SJCRH30 (cell line): ENCODE measurements at regions not wholly inside any gene's neighbourhood (a gene's known extent, or its start where the extent isn't known, plus 50 kb on each side); places are given as distances from the start of the nearest gene placed in this dataset.

Experiments
- DNase-seq, 2 experiments: peaks; one replicate each; pipeline ENCODE4 v3.0.0-alpha.2; 2015 to 2020
- H3K27ac ChIP-seq: fragments of 250-450 bp; sonication (Bioruptor Pico); 2 replicates; pipeline ENCODE4 v1.5.1; 2020; ENCODE audit warnings: mild to moderate bottlenecking, moderate library complexity
- H3K27me3 ChIP-seq: fragments of 250-450 bp; sonication (Bioruptor Pico); 2 replicates; pipeline ENCODE4 v1.5.1; 2020; ENCODE audit warnings: mild to moderate bottlenecking, moderate library complexity
- H3K36me3 ChIP-seq: fragments of 250-450 bp; sonication (Bioruptor Pico); 2 replicates; pipeline ENCODE4 v1.5.1; 2020; ENCODE audit warnings: mild to moderate bottlenecking, moderate library complexity
- H3K4me1 ChIP-seq: fragments of 250-450 bp; sonication (Bioruptor Pico); 2 replicates; pipeline ENCODE4 v1.5.1; 2020; ENCODE audit warnings: mild to moderate bottlenecking, moderate library complexity
- H3K4me3 ChIP-seq: fragments of 250-450 bp; sonication (Bioruptor Pico); 2 replicates; pipeline ENCODE4 v1.5.1; 2020; ENCODE audit warnings: mild to moderate bottlenecking, moderate library complexity
- H3K9me3 ChIP-seq: fragments of 250-450 bp; sonication (Bioruptor Pico); replicated peaks from 2 replicates; pipeline ENCODE4 v1.5.1; 2020; ENCODE audit warnings: mild to moderate bottlenecking, moderate library complexity

DNA sequence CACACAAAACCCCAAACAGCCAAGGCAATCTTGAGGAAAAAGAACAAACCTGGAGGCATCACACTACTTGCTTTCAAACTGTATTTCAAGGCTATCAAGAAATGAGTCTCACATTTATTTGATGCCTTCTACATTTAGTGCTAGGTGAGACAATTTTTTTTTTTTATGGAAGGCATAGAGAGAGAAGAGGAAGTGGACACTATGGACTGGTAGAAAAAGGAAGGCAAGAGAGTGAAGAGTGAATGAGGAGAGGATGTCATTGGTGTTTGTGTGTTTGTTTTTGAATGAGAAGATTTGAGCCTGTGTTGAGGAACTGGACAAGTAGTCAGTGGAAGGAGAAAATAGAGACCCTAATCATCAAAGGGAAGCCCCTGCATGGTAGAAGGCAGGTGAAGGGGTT is 182.0 kb upstream of the JAG1 start:
- Histone ChIP-seq H3K36me3 (no peaks in the 10 kb centered on the region), H3K27ac (no peak overlapping the region), H3K4me3 (no peak overlapping the region), H3K9me3 (no peaks in the 10 kb centered on the region), H3K27me3 (no peaks in the 10 kb centered on the region), H3K4me1 (no peaks in the 10 kb centered on the region)
- DNase-seq, result no peak

- no peaks in the 10 kb centered on the region for H3K4me1 ChIP-seq
- H3K9me3 ChIP-seq, result no peaks in the 10 kb centered on the region
- no peaks in the 10 kb centered on the region for H3K27me3 ChIP-seq
- H3K36me3 ChIP-seq, result no peaks in the 10 kb centered on the region
- H3K4me3 ChIP-seq, result no peak overlapping the region
- DNase-seq, result no peak
- H3K27ac ChIP-seq, result no peak overlapping the region
Observed at GRCh38 chr20:10856237-10857015, 182.6 kb upstream of the JAG1 start.

DNA sequence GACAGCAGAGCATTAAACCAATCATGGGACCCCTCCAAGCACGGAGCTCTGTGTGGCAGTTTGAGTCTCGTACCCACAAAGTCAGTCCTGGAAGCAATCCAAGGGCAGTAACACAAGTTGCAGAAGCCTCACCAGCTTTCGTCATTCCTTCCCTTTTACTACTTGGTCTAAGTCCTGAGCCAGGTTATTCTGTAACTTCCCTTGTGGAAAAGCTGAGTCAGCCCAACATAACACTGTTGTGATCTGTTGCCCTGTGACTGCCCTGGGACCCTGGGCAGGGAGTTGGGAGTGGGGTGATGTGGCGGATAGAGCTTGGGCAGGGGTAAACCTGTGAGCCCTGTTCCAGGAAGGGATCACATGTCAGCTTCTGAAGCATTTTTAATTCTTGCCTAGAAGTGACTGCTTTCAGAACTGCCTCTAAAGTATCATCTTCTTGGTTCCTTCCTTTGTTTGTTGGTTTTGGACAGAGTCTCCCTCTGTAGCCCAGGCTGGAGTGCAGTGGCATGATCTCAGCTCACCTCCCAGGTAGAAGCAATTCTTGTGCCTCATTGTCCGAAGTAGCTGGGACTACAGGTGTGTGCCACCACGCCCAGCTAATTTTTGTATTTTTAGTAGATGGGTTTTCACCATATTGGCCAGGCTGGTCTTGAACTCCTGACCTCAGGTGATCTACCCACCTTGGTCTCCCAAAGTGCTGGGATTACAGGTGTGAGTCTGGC is 183.7 kb upstream of the JAG1 start:
- H3K27ac ChIP-seq, result no peak overlapping the region
- H3K27me3 ChIP-seq, result no peaks in the 10 kb centered on the region
- H3K4me1 ChIP-seq, result no peaks in the 10 kb centered on the region
- no peak for DNase-seq
- H3K36me3 ChIP-seq, result no peaks in the 10 kb centered on the region
- no peaks in the 10 kb centered on the region for H3K9me3 ChIP-seq
- H3K4me3 ChIP-seq, result no peak overlapping the region

DNA sequence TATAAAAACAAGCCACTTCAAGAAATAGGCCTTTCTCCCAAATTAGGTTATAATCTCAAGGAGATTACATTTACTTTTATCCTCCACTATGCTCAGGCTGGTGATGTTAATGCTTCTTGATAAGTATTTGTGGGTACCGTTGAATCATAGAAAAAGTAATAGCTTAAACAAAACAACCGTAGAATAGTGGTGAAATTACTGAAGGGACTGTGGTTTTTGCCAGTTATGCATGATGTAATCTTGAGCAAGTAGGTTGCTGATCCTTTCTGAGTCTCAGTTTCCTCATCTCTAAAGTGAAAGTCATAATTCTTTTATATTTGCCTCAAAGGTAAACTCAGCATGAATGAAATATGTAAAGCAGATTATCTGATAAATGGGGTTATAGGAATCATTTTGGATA is 187.3 kb upstream of the JAG1 start:
- Histone ChIP-seq H3K4me1 (no peaks in the 10 kb centered on the region), H3K9me3 (no peaks in the 10 kb centered on the region), H3K27me3 (no peaks in the 10 kb centered on the region), H3K27ac (no peak overlapping the region), H3K36me3 (no peaks in the 10 kb centered on the region), H3K4me3 (no peak overlapping the region)
- no peak for DNase-seq

GRCh38 chr20:10861619-10862018 is 187.8 kb upstream of the JAG1 start:
- Histone ChIP-seq H3K4me1 (no peaks in the 10 kb centered on the region), H3K27ac (no peak overlapping the region)
- DNase-seq, result no peak

GRCh38 chr20:10863337-10864060 is 189.7 kb upstream of the JAG1 start:
- no peaks in the 10 kb centered on the region for H3K27me3 ChIP-seq
- no peak overlapping the region for H3K27ac ChIP-seq
- DNase-seq, result no peak
- H3K36me3 ChIP-seq, result no peaks in the 10 kb centered on the region
- no peaks in the 10 kb centered on the region for H3K9me3 ChIP-seq
- H3K4me3 ChIP-seq, result no peak overlapping the region
- no peaks in the 10 kb centered on the region for H3K4me1 ChIP-seq

More at GRCh38 chr20:10861619-10862018, 187.8 kb upstream of the JAG1 start:
- no peaks in the 10 kb centered on the region for H3K27me3 ChIP-seq
- H3K9me3 ChIP-seq, result no peaks in the 10 kb centered on the region
- H3K36me3 ChIP-seq, result no peaks in the 10 kb centered on the region
- H3K4me3 ChIP-seq, result no peak overlapping the region

GRCh38 chr20:10864076-10864672 is 190.4 kb upstream of the JAG1 start:
- Histone ChIP-seq H3K36me3 (no peaks in the 10 kb centered on the region), H3K4me1 (no peaks in the 10 kb centered on the region), H3K9me3 (no peaks in the 10 kb centered on the region), H3K4me3 (no peak overlapping the region), H3K27me3 (no peaks in the 10 kb centered on the region), H3K27ac (no peak overlapping the region)
- DNase-seq, result no peak

- no peak overlapping the region for H3K27ac ChIP-seq
- H3K27me3 ChIP-seq, result no peaks in the 10 kb centered on the region
- H3K9me3 ChIP-seq, result no peaks in the 10 kb centered on the region
- H3K4me3 ChIP-seq, result no peak overlapping the region
- DNase-seq, result no peak
- no peaks in the 10 kb centered on the region for H3K36me3 ChIP-seq
- no peaks in the 10 kb centered on the region for H3K4me1 ChIP-seq
Observed at GRCh38 chr20:10868299-10868698, 194.5 kb upstream of the JAG1 start.

DNA sequence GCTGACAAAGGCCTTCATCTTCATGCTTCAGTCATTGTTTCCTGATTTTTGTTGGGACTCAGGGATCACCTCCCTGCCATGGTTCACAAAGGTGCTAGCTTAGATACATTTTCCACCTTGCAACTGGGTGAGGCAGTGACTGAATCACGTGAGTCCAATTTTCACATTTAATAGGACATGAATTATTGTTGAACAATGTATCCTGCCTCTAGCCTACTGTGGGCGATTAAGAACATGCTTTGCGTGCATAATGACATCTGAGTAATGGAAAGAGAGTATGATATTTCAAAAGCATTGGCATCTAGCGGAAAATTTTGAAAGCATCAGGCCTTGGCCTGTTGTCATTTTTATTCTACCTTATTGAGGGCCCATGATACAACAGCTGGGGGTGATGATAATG is 199.2 kb upstream of the JAG1 start:
- no peak overlapping the region for H3K27ac ChIP-seq
- no peak for DNase-seq
- no peaks in the 10 kb centered on the region for H3K27me3 ChIP-seq
- no peak overlapping the region for H3K4me3 ChIP-seq
- H3K9me3 ChIP-seq, result no peaks in the 10 kb centered on the region
- H3K36me3 ChIP-seq, result no peaks in the 10 kb centered on the region
- H3K4me1 ChIP-seq, result no peaks in the 10 kb centered on the region

- no peak overlapping the region for H3K4me3 ChIP-seq
- H3K27ac ChIP-seq, result no peak overlapping the region
- H3K27me3 ChIP-seq, result no peaks in the 10 kb centered on the region
- no peaks in the 10 kb centered on the region for H3K9me3 ChIP-seq
- DNase-seq, result no peak
- no peaks in the 10 kb centered on the region for H3K4me1 ChIP-seq
- H3K36me3 ChIP-seq, result no peaks in the 10 kb centered on the region
Observed at GRCh38 chr20:10875653-10876052, 201.9 kb upstream of the JAG1 start.

- no peaks in the 10 kb centered on the region for H3K9me3 ChIP-seq
- H3K36me3 ChIP-seq, result no peaks in the 10 kb centered on the region
- DNase-seq, result no peak
- H3K27me3 ChIP-seq, result no peaks in the 10 kb centered on the region
- no peak overlapping the region for H3K27ac ChIP-seq
- H3K4me1 ChIP-seq, result no peaks in the 10 kb centered on the region
- no peak overlapping the region for H3K4me3 ChIP-seq
Observed at GRCh38 chr20:10876558-10876957, 202.8 kb upstream of the JAG1 start.

GRCh38 chr20:10877342-10877741 is 203.5 kb upstream of the JAG1 start:
- H3K27ac ChIP-seq, result no peak overlapping the region
- no peaks in the 10 kb centered on the region for H3K27me3 ChIP-seq
- H3K36me3 ChIP-seq, result no peaks in the 10 kb centered on the region
- H3K4me1 ChIP-seq, result no peaks in the 10 kb centered on the region
- DNase-seq, result no peak
- no peak overlapping the region for H3K4me3 ChIP-seq
- no peaks in the 10 kb centered on the region for H3K9me3 ChIP-seq

DNA sequence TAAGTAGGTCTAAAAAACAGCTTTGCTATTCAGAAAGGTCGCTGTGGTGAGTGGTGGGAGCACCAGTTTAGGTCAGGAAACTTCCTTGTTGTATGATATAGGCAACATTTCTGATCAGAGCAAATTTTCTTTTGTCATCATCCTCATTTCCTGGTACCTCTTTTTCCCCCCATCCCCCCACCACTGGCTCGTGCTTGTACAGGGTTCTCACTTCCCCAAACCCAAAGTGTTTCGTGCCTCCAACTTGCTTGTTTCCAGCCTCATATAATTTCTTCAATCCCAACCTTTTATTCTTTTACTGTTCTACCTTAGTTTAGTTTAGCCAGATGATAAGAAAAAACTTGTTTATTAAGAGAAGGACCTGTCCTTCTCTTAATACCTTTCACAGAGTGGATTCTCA is 209.4 kb upstream of the JAG1 start:
- H3K27ac ChIP-seq, result no peak overlapping the region
- DNase-seq, result no peak
- H3K9me3 ChIP-seq, result no peaks in the 10 kb centered on the region
- no peaks in the 10 kb centered on the region for H3K36me3 ChIP-seq
- no peak overlapping the region for H3K4me3 ChIP-seq
- no peaks in the 10 kb centered on the region for H3K27me3 ChIP-seq
- no peaks in the 10 kb centered on the region for H3K4me1 ChIP-seq

DNA sequence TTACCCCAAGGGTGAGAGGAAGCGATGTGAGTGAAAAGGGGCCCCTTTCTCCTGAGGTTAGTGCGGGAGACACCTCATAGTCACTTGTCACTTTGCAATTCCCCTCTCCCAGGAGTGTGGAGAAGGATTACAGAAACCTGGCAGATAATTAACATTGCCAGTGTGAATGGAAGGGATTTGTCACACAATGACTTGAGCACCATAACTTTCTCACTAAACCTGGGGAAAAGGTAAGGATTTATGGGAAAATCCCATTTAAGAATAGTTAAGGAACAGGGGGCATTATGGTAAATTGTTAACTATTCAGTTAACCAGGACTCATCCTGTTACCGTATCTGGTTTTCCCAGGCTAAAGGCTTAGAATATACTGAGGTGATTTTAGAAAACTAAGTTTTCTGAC is 219.5 kb upstream of the JAG1 start:
- DNase-seq, result no peak
- Histone ChIP-seq H3K36me3 (no peaks in the 10 kb centered on the region), H3K4me3 (no peak overlapping the region), H3K4me1 (no peaks in the 10 kb centered on the region), H3K27ac (no peak overlapping the region), H3K9me3 (no peaks in the 10 kb centered on the region), H3K27me3 (no peaks in the 10 kb centered on the region)

DNA sequence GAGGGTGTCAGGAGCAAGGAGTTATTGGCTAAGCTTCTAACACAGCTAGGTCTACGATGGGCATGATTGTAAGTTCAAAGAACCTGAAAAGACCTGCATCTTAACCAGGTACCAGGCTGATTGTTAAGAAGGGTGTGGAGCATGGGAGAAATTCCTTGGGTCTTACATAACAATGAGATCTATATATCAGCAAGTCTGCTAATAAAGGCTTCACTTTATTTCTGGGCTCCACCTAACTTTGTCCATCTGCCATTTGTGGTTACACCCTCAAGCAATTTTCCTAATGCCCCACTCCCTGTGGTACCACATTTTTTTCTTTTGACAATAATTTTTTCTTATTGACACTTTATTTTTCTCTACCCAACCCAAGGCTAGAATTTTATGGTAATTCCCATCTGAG is 223.5 kb upstream of the JAG1 start:
- Histone ChIP-seq H3K36me3 (no peaks in the 10 kb centered on the region), H3K27ac (no peak overlapping the region), H3K4me1 (no peaks in the 10 kb centered on the region), H3K4me3 (no peak overlapping the region), H3K27me3 (no peaks in the 10 kb centered on the region), H3K9me3 (no peaks in the 10 kb centered on the region)
- DNase-seq, result no peak
